Mucosa of rectum (tissue), 2 donors: ENCODE measurements at regions not wholly inside any gene's neighbourhood (a gene's known extent, or its start where the extent isn't known, plus 50 kb on each side); places are given as distances from the start of the nearest gene placed in this dataset.

Experiments used
- H3K27ac ChIP-seq, 2 donors: one replicate each; pipeline ENCODE4 v1.7.0; 2013; ENCODE audit warnings: inconsistent platforms in 2 of 2, low read depth in 2 of 2, low read length in 2 of 2
- H3K27me3 ChIP-seq, 2 donors: one replicate each; pipeline ENCODE4 v1.7.0; 2013; ENCODE audit warnings: low read length in 2 of 2; ENCODE audit not compliant: control insufficient read depth in 2 of 2, insufficient read depth in 2 of 2
- H3K36me3 ChIP-seq, 2 donors: one replicate each; pipeline ENCODE4 v1.7.0; 2013; ENCODE audit warnings: low read length in 2 of 2; ENCODE audit not compliant: control insufficient read depth in 2 of 2, insufficient read depth in 2 of 2
- H3K4me1 ChIP-seq, 2 donors: one replicate each; pipeline ENCODE4 v1.7.0; 2013; ENCODE audit warnings: low read length in 2 of 2, mild to moderate bottlenecking in 1 of 2; ENCODE audit not compliant: control insufficient read depth in 2 of 2, insufficient read depth in 2 of 2
- H3K4me3 ChIP-seq, 2 donors: one replicate each; pipeline ENCODE4 v1.7.0; 2013; ENCODE audit warnings: low read length in 2 of 2
- H3K9ac ChIP-seq, 2 donors: one replicate each; pipeline ENCODE4 v1.7.0; 2013; ENCODE audit warnings: low read length in 2 of 2, low read depth in 1 of 2, mild to moderate bottlenecking in 1 of 2
- H3K9me3 ChIP-seq, 2 donors: one replicate each; pipeline ENCODE4 v1.7.0; 2013; ENCODE audit warnings: low read length in 2 of 2; ENCODE audit not compliant: control insufficient read depth in 2 of 2
- donor health status: healthy.
- donor health status: Normal muscosa, but diverticular disease.

- Histone ChIP-seq H3K9me3 (no peaks in the 10 kb centered on the region), H3K9ac (no peak overlapping the region), H3K4me1 (no peaks in the 10 kb centered on the region), H3K27me3 (no peaks in the 10 kb centered on the region), H3K36me3 (no peaks in the 10 kb centered on the region), H3K27ac (no peak overlapping the region), H3K4me3 (no peak overlapping the region)
Observed at GRCh38 chr13:73300718-73301425, 242.1 kb downstream of the KLF5 start.

- no peaks in the 10 kb centered on the region for H3K4me1 ChIP-seq
- no peak overlapping the region for H3K27ac ChIP-seq
Observed at GRCh38 chr13:73299787-73300186, 241.0 kb downstream of the KLF5 start.

GRCh38 chr13:73293913-73294523 lies 235.2 kb downstream of the KLF5 start:
- Histone ChIP-seq H3K36me3 (no peaks in the 10 kb centered on the region), H3K9ac (no peak overlapping the region), H3K4me1 (no peaks in the 10 kb centered on the region), H3K27me3 (no peaks in the 10 kb centered on the region), H3K27ac (no peak overlapping the region), H3K9me3 (no peaks in the 10 kb centered on the region), H3K4me3 (no peak overlapping the region)

More at GRCh38 chr13:73299787-73300186, 241.0 kb downstream of the KLF5 start:
- no peaks in the 10 kb centered on the region for H3K27me3 ChIP-seq
- no peaks in the 10 kb centered on the region for H3K9me3 ChIP-seq
- H3K36me3 ChIP-seq = no peaks in the 10 kb centered on the region
- H3K9ac ChIP-seq = no peak overlapping the region
- H3K4me3 ChIP-seq = no peak overlapping the region

GRCh38 chr13:73292127-73292526 lies 233.3 kb downstream of the KLF5 start:
- peaks cover 0 to 9% of the 10 kb centered on the region in 2 donors for H3K4me1 ChIP-seq
- H3K27me3 ChIP-seq = no peaks in the 10 kb centered on the region
- H3K36me3 ChIP-seq = no peaks in the 10 kb centered on the region
- no peak overlapping the region for H3K27ac ChIP-seq
- H3K4me3 ChIP-seq = no peak overlapping the region
- no peak overlapping the region for H3K9ac ChIP-seq
- H3K9me3 ChIP-seq = no peaks in the 10 kb centered on the region

GRCh38 chr13:73290844-73291243 lies 232.0 kb downstream of the KLF5 start:
- Histone ChIP-seq H3K27ac (no peak overlapping the region), H3K4me3 (no peak overlapping the region), H3K4me1 (peaks cover 3 to 15% of the 10 kb centered on the region in 2 donors), H3K9ac (no peak overlapping the region), H3K9me3 (no peaks in the 10 kb centered on the region), H3K27me3 (no peaks in the 10 kb centered on the region), H3K36me3 (no peaks in the 10 kb centered on the region)

- Histone ChIP-seq H3K27ac (peak overlapping the region in 1 of 2 donors; percentile 84), H3K27me3 (no peaks in the 10 kb centered on the region), H3K36me3 (no peaks in the 10 kb centered on the region), H3K4me1 (peaks cover 3 to 15% of the 10 kb centered on the region in 2 donors), H3K4me3 (no peak overlapping the region), H3K9me3 (no peaks in the 10 kb centered on the region), H3K9ac (no peak overlapping the region)
Observed at GRCh38 chr13:73288596-73288995, 229.8 kb downstream of the KLF5 start.

- H3K4me3 ChIP-seq = no peak overlapping the region
- H3K4me1 ChIP-seq = peaks cover 3 to 15% of the 10 kb centered on the region in 2 donors
- H3K27ac ChIP-seq = peak overlapping the region; percentile 27 to 84
- H3K9ac ChIP-seq = no peak overlapping the region
- no peaks in the 10 kb centered on the region for H3K27me3 ChIP-seq
- H3K9me3 ChIP-seq = no peaks in the 10 kb centered on the region
- no peaks in the 10 kb centered on the region for H3K36me3 ChIP-seq
Observed at GRCh38 chr13:73287831-73288230, 229.0 kb downstream of the KLF5 start.

GRCh38 chr13:73286942-73287620 lies 228.3 kb downstream of the KLF5 start:
- Histone ChIP-seq H3K4me3 (no peak overlapping the region), H3K9ac (peak overlapping the region in 1 of 2 donors; percentile 3), H3K9me3 (no peaks in the 10 kb centered on the region), H3K27ac (peak overlapping the region; percentile 40 to 84), H3K36me3 (no peaks in the 10 kb centered on the region), H3K27me3 (no peaks in the 10 kb centered on the region), H3K4me1 (peaks cover 3 to 15% of the 10 kb centered on the region in 2 donors)

GRCh38 chr13:73286177-73286576 lies 227.4 kb downstream of the KLF5 start:
- Histone ChIP-seq H3K36me3 (no peaks in the 10 kb centered on the region), H3K27me3 (no peaks in the 10 kb centered on the region), H3K4me1 (peaks cover 3 to 15% of the 10 kb centered on the region in 2 donors), H3K9ac (no peak overlapping the region), H3K9me3 (no peaks in the 10 kb centered on the region), H3K4me3 (no peak overlapping the region), H3K27ac (no peak overlapping the region)
